Middle frontal gyrus (tissue), 1 donor: ENCODE measurements at regions not wholly inside any gene's neighbourhood (a gene's known extent, or its start where the extent isn't known, plus 50 kb on each side); places are given as distances from the start of the nearest gene placed in this dataset.
"Not testable (repeated sequence)": the region's sequence is repeated elsewhere in the genome, so short reads cannot be mapped to it uniquely, and the experiment has no call there.

Experiments
- DNase-seq: peaks from one replicate; pipeline ENCODE4 v3.0.0-alpha.2; 2015; ENCODE audit warnings: low spot score; ENCODE audit errors: extremely low spot score

DNA sequence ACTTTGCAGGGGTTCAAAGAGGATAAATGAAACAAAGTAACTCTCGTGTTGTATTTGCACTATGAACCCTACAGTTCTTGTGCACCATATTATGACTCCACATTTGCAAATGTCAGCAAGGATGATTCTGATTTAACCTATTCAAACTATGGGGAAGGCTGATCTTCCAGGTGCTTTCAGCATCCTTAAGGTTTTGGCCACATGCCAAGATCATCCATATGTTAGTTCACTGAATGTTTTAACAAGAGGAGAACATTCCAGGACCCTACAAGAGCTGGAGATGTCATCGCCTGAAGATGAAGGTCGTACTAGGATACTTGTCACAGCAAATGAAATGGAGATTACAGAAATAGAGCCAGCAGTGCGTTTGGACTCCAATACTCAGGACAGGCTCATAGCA, 114.2 kb downstream of the DHRS2 start:
- DNase-seq, result no peak

DNA sequence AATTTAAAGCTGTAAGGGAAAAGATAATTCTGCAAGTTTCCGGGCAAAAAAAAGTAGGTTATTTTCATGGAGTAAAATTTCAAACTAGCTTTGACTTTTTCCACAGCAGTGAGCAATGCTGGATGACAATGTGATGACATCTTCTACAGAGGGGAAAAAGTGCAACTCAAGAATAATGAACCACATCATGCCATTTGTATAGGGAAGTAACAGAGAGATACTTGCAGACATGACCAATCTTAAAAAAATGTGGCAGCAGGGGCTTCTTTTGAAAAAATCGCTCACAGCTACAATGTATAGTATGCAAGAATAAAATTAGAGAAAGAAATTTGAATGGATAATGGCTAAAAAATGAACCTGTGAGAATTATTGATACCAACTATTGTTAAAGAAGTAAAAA, 115.5 kb downstream of the DHRS2 start:
- DNase-seq, result no peak

DNA sequence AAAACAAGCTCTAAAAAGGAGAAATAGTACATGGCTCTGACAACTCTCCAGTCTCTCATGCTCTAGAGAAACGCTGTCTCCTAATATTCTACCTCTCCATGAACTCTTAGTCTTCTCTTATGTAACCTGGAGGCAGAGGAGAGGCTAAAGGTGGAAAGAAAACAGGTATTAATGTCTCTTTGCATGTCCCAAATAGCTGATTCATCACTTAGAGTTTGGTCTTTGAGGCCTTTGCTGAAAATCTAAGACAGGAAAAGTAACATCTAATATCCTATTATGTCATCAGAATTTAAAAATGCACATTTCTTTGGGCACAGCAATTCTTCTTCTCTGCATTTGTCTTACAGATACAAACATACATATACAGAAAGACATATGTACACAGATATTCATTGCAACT, 127.2 kb downstream of the DHRS2 start:
- DNase-seq, result no peak

DNA sequence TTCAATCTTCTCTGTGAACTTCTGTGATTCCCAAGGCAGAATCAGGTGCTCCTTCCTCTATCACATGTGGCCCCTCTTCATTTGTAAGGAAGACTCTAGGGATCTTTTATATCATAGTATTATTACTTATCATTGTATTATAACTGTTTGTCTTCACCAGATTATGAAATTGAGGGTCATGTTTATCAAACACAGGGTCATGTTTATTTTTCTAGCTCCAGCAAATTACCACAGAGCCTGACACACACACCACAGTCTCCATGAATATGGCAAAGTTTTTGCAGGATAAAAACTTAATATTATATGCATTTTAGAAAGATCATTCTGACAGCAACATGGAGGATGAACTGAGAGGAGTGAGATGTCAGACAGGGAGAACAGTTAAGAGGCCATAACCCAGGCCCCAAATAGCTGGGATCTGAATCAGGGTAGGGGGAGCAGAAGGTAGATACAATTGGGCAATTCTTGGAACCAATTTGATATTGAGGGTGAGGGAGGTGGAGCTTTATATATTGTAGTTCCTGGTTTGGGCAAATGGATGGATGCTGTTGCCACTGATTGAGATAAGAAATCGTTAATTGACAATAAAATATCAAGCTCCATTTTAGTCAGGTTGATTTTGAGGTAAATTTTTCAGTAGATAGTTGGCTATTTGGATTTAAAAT, 130.7 kb downstream of the DHRS2 start:
- no peak for DNase-seq

DNA sequence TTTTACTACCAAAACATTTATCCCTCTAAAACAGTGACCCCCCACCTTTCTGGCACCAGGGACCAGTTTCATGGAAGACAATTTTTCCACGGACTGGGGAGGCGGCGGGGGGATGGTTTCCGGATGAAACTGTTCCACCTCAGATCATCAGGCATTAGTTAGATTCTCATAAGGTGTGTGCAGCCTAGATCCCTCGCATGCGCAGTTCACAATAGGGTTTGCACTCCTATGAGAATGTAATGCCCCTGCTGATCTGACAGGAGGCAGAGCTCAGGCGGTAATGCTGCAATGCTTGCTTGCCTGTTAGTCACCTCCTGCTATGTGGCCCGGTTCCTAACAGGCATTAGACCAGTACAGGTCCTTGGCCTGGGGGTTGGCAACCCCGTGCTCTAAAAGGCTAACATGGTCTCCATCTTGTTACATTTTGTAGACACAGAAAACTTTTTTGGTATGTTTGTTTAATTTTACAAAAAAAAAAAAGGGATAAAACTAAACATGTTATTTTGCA, 133.1 kb downstream of the DHRS2 start:
- DNase-seq, result not testable (repeated sequence)

DNA sequence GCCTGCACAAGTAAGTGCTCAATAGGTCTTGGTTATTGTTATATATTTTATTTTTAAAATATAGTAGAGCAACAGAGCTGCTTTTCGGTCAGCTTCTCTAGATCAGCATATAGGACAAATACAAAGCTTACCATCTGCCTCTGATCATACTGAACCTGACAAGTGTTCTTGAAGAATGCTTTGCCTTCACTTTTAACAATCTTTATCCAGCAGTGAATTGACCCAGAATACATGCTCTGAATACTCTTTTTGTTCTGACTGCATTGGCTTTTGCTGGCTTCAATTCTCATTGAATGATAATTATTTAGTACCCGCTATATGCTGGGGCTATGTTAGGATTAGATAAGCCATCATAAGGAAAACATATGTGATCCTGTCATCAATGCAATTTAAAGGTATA, 137.8 kb downstream of the DHRS2 start:
- no peak for DNase-seq

DNA sequence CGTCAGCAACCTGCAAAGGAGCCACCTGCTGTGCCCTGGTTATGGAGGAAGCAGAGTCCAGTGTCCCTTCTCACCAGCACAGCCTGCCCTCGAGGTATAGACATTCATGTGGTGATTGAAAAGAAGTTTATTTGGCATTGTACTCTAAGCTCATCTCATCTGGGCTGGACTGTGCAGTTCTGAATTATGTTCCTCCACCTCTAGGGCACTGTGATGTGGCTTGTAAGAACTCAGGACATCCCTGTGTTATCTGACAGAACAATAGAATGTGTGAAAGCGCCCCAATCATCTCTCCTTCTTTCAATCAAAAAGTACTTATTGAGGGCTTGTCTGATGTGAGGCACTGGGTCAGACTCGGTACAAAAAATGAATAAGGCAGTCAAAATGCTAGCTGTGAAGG, 140.1 kb downstream of the DHRS2 start:
- no peak for DNase-seq

DNA sequence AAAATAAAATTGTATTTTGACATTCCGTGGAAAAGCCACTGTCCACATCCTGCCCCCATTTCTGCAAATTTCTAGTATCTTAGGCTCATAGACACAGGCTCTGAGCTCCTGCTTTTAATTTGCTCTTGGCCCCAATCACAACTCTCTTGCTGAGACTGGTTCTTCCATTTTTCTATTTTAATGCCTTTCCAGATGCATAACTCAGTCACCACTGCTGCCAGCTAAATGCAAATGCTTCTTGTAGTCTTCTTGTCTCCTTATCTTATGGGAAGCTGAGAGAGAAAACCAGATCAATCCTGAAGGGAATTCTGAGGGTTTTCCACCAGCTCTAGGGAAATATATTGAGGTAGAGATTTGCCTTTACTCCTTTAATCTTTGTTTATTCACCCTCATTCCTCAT, 149.0 kb downstream of the DHRS2 start:
- DNase-seq, result no peak

DNA sequence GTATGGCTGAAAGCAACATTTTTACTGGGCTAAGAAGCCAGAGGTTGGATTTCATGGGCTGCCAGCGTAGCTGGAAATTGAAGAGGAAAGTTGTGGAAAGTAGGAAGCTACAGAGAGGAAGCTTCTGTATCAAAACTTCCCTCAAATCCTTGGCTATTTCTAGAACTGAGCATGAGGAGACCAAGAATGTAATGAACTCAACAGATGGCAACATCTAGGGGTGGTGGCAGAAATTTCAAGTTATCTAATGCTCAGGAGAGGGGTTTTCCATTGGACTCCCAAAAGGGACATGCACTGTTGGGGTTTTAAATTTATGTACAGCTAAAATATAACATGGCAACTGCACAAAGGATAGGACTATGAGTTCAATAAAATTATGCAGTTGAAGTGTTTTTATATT, 151.3 kb downstream of the DHRS2 start:
- DNase-seq, result no peak

DNA sequence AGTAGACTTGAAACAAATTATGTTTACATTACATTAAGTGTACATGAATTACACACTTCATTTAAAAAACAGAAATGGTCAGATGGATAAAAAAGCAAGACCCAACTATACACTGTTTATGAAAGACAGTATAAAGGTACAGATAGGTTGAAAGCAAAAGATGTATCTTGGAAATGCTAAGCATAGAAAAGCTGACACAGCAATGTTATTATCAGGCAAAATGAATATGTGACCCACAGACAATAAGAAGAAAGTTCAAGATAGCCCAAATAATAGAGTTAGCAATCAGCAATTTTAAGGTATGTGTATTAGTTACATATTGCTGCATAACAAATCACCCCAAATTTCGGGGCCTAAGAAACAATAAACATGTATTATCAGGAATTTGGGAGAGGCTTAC, 153.5 kb downstream of the DHRS2 start:
- no peak for DNase-seq

DNA sequence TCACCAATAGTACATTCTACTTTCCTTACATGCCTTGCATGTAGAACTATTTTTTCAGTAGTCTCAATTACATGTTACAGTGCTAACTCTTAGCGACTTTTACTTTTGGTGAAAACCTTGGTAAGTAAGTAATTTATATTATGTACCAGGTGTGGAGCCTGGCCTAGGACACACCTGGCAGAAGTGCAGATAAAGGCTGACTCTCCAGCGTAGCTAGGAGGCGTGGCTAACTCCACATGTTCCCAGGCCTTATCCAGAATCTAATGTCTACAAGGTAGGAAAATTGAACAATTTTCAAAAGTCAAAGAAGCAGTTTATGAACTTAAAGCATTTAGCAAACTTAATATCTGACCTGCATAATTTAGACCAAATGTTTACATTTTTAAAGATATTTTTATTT, 157.4 kb downstream of the DHRS2 start:
- no peak for DNase-seq

DNA sequence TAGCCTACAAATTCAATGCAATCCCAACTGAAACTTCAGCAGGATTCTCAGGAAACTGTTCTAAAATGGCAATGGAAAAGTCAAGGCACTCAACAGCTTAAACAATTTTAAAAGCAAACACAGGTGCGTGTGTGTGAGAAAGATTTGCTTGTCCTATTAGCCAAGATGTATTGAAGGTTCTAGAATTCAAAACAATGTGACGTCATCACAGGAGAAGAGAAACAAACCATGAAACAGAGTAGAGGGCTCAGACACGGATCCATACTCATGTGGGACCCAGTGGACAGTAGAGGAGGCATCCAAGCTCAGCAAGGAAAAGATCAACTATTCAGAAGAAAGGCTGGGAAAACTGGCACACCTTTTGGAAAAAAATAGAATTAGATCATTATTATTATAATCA, 152.8 kb upstream of the DHRS4 start:
- DNase-seq, result no peak

DNA sequence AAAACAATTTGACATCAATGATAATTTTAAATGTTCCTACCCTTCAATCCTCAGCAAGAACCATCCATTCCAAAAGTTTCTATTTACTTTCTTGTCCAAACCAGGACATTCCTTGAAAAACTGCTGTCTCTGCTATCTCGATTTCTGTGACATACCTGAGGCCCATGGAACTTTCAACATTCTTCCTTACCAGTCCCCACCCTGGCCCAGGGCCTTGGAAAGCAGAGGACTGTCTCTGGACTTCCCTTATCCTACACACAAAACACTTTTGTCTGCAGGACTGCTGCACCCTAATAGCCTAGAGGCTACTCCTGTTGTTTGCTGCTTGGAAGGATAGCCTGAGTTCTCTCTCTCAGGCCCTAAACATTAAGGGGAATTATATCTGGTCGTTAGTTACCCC, 151.8 kb upstream of the DHRS4 start:
- DNase-seq, result no peak

DNA sequence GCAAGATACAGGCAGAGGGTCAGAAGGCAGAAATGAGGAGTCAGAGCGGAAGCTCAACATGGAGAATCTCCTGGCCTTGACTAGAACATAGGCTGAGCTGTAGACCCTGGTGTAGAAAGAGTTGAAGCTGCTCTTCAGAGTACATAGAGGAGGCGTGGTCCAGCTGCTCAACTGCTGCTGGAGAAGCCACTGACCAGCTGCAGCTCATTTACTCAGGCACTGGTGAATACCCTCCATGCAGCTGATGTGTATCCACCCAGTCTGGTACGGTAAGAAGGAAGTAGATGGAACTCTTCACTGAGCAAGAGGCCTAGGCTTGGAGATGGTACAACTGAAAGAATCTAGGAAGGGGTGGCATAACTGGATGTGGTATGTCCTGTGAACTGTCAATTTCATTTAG, 148.8 kb upstream of the DHRS4 start:
- DNase-seq, result no peak

DNA sequence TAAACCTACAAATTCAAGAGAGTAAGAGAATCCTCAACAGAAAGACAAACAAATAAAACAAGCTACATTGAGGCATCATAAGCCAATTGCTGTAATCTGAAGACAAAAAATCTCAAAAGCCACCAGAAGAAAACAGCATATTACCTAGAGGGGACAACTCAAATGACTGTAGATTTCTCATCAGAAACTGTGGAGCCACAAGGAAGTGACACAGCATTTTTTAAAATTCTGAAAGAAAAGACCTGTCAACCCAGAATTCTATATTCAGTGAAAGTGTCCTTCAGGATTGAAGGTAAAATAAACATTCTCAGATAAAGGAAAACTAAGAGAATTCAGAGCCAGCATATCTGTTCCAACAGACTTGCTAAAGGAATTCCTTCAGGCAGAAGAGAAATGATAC, 147.8 kb upstream of the DHRS4 start:
- no peak for DNase-seq

DNA sequence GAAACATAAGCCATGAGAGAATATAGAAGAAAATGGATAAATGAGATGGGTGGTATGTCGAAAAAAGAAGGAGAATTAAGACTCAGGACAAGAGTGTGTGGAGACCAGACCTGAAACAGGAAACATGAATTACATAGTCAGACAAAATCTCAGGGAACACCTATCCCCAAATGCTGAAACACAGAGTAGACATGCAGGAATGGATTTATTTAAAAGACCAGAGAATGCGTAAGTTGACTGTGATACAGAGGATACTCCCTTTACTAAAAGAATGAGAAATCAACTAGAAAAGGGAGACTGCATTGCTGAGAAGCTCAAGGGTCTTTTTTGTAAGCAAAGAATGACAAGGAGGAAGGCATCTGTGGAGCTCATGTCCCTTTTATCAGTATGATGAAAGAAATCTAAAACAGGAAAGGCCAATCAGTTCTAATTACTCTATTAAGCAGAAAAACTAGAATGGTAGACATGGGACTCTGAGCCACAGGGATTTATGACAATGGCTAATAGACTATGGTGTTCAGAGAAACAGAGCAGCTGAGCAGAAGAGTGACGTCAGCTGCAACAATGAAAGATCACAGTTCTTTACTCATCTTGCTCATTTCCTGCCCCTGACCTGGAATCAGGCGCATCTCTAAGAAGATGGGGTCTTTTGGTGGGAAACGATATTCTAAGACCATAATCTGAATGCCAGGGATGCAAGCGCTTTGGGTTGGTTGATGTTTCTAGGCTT, 138.9 kb upstream of the DHRS4 start:
- no peak for DNase-seq

DNA sequence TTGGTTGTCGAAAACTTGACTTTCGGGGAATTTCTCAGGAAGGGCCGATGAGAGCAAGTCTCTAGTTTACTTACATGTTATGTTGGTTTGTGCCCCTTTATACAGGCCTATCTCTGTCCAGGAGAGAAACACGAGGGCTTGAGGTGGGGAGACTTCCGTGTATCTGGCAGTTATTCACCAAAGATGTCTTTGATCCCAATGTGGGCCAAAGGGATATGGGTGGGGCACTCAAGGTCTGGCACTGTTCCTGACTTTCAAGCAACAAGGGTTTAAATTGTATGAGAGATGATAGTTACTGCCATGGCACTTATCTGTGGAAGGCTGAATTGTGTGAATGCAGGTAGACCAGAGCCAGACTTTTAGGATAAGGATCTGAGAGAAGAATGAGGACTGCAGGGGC, 137.2 kb upstream of the DHRS4 start:
- DNase-seq, result no peak

DNA sequence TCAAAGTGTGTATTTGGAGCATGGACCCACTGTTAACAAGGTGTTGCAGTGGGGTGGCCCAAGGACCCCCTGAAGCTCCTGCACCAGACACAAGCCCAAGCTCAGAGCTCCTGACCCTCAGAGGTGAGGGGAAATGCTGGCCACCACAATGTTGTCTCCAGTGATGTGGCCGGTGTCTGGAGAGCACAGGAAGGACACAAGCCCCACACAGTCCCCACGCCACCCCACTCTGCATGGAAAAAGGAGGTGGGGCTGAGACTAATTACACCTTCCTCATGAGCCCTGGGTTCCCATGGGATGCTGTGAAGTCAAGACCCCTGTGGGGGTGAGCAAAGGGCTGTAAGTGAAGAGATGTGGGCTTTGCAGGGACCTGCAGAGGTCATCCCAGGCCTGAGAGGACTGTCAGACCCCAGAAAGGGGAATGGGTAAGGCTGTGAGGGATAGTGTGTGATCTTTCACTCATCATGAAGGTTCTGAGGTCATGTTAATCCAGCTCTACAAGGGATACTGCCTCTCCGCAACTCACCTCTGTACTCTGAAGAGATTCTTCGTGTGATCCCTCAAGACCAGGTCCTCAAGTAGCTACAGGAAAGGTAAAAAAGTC, 136.3 kb upstream of the DHRS4 start:
- DNase-seq, result no peak

DNA sequence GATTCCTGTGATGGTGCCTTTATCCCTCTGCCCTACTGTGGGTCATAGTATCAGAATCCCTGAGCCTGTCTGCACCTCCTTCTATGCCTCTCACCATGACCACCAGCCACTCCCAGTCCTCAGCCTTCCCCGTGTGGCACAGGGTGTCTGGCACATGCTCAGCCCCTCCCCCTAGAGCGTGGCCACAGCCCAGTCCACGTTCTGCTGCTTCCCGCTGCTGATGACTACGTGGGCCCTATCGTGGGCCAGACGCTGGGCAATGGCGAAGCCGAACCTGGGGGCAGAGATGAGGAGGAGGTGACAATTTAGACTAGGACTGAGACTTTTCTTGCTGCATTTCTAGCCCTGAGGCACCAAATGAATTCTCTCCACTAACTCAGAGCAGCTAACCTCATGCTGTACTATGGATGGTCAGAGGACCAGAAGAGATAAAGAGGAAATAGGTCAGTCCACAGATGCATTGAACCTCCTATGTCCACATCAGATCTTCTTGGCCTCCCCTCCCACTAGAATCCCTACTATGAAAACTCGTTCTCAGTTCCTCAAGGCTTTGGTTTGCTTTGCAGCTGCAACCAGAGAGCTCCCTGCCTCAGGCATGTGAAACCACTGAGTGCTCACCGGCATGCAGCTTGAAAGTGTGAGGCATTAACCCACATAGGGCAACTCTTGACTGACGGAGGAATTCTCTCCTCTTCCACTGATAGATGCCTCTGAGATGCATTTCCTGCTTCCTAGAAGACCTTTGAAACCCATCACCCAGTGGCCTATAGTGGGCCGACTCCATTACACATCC, 126.3 kb upstream of the DHRS4 start:
- no peak for DNase-seq

DNA sequence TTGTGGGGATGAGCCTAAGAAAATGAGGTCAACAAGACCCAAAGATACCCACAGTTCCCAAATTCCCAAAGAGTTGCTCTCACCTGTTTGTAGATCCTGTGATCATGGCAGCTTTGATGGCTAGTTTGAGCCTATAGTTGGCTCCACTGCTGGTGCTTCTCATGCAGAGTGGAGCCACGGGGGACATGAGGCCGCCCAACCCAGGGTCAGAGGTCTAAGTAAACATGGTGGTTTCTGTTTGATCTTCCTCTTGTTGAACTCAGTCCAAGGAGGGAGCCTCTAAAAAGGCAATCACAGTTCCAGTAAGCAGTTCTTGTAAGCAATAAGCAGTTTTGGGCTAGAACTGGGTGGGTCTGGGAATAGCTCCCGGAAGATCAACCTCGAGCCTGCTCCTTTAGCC, 125.6 kb upstream of the DHRS4 start:
- DNase-seq, result no peak

DNA sequence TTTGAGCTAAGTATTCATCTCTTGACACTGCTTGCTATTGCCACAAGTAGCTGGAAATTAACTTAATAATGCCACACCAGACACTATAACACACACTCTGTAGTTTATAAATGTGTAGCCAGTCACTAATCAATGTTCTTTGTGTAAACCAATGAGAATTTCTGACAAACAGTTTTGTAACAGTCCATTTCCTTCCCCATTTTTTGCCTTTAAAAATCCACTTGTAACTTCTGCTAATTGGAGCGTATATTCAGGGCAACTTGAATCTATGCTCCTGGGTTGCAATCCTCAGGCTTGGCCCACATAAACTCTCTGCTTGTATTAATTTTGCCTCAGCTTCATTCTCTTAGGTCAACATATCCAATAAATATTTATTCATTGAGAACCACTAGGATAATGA, 125.0 kb upstream of the DHRS4 start:
- DNase-seq, result no peak
